ENCODE measurements at regions not wholly inside any gene's neighbourhood (a gene's known extent, or its start where the extent isn't known, plus 50 kb on each side); places are given as distances from the start of the nearest gene placed in this dataset.

DNA sequence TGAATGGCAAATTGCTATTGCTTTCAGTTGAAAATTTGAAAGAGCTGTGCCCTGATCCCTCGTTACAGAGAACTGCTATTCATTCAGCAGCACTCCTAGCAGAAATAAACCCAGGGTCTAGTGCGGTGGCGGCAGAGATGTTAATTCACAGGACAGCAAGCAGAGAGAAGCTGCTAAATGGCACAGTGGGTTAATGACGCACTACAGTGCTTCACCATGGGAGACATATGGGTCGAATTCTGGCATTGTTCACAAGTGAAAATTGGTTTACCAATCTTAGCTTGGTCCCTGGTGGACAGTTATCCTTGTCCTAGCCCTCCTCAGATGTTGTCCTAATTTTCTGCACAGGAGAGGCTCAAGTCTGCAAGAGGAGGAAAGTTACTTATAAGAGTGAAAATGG is 807.4 kb downstream of the TLE1 start:
- intact Hi-C loops (cut with DNase I), result no loop called here

GRCh38 chr9:80881320-80881719 is 808.0 kb downstream of the TLE1 start:
- DNase-seq (ENCODE audit: missing footprints) (no peak), ATAC-seq (no peak)
- intact Hi-C loops (cut with DNase I), result no loop called here

More for the DNA sequence above, 807.4 kb downstream of the TLE1 start:
- no peak for DNase-seq (ENCODE audit: missing footprints)
- no peak for ATAC-seq

GRCh38 chr9:80878556-80878955 is 810.8 kb downstream of the TLE1 start:
- ATAC-seq, result no peak
- DNase-seq (ENCODE audit: missing footprints), result no peak
- intact Hi-C loops (cut with DNase I), result no loop called here

- intact Hi-C loops (cut with DNase I), result no loop called here
- DNase-seq (ENCODE audit: missing footprints), result no peak
- ATAC-seq, result no peak
Measured at GRCh38 chr9:80875947-80876346, 813.4 kb downstream of the TLE1 start.

DNA sequence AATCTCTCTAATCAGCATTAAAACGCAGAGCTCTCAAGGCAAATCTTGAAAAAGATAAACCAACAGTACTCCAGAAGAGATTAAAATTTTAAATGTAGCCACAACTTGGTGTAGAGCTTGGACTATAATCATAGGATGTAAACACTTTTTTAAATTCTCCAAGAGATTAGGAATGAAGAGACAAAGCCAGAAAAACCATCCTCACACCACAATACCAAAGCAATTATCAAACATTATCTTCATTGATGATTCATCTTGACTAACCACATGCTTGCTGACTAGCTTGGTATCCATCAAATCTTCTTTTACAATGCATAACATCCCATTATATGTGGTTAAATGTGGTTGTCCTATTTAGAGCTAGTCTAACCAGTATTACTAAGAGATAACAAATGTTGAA is 815.1 kb downstream of the TLE1 start:
- intact Hi-C loops (cut with DNase I), result no loop called here
- DNase-seq (ENCODE audit: missing footprints) (no peak), ATAC-seq (no peak)

- intact Hi-C loops (cut with DNase I), result no loop called here
- DNase-seq (ENCODE audit: missing footprints), result no peak
- ATAC-seq, result no peak
Measured at GRCh38 chr9:80873861-80874260, 815.5 kb downstream of the TLE1 start.

- no peak for ATAC-seq
- intact Hi-C loops (cut with DNase I), result no loop called here
- no peak for DNase-seq (ENCODE audit: missing footprints)
Measured at GRCh38 chr9:80871596-80871995, 817.8 kb downstream of the TLE1 start.

- DNase-seq (ENCODE audit: missing footprints) (no peak), ATAC-seq (no peak)
- intact Hi-C loops (cut with DNase I), result no loop called here
Measured at GRCh38 chr9:80867731-80868130, 821.6 kb downstream of the TLE1 start.

GRCh38 chr9:80866576-80867227 is 822.6 kb downstream of the TLE1 start:
- DNase-seq (ENCODE audit: missing footprints) (no peak), ATAC-seq (no peak)
- intact Hi-C loops (cut with DNase I), result no loop called here

DNA sequence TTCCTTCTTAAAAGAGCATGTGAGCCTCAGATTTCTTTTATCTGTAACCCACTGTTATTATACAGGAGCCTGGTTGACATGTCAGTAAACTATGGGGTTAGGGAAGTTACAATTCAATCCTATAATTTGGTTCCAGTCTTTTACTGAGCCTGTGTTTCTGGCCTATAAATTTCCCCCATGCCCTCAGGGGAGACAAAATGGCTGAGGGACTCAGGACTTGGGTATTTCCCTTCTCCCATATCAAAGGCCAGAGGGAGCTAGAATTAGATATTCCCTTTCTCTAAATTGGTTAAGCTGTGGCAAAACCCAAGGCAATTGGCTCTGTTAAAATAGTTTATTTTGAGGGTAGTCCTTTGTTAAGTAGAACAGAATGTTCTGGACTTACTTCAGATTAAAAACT is 823.2 kb downstream of the TLE1 start:
- intact Hi-C loops (cut with DNase I), result no loop called here

DNA sequence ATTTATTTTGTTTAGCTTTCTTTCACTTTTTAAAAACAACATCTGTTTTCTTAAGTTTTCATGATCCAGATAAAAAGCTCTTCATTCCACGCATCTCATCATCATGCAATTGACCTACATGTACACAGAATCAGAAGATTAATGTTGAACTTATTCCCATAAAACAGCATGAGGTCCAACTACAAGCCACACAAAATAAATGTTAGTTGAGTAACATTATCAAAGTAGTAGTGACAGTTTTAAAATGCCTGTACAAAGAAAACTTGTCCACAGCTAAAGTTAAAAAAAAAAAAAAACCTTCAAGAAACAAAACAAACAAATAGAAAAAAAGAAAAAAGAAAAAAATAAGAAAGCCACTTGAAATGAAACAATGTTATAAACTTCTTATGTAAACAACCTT is 846.3 kb downstream of the TLE1 start:
- no peak for ATAC-seq
- intact Hi-C loops (cut with DNase I), result no loop called here
- no peak for DNase-seq (ENCODE audit: missing footprints)

More for the DNA sequence above, 823.2 kb downstream of the TLE1 start:
- ATAC-seq (no peak), DNase-seq (ENCODE audit: missing footprints) (no peak)

DNA sequence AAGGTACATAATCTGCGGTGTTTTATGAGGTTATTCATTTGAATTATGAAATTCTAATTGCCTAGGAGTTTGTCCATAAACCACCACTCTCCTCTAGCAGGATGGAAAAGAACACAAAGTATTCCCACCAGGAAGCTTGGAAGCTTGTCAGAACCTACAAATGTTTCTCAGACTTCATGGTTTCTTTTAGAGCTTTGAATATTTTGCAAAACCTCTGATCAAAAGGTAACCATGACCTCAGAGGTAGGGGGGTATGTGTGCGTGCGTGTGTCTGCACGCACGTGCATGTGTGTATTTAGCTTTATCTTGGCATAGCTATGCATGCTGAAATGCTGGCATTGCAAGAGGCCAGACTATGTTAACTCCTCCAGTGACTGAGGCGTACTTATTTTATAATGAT is 847.0 kb downstream of the TLE1 start:
- intact Hi-C loops (cut with DNase I), result no loop called here
- ATAC-seq (no peak), DNase-seq (ENCODE audit: missing footprints) (no peak)

- DNase-seq (ENCODE audit: missing footprints) (no peak), ATAC-seq (no peak)
- intact Hi-C loops (cut with DNase I), result no loop called here
Measured at GRCh38 chr9:80841888-80842287, 847.5 kb downstream of the TLE1 start.

- no peak for DNase-seq (ENCODE audit: missing footprints)
- intact Hi-C loops (cut with DNase I), result no loop called here
- ATAC-seq, result no peak
Measured at GRCh38 chr9:80839821-80840675, 849.3 kb downstream of the TLE1 start.

- ATAC-seq (no peak), DNase-seq (ENCODE audit: missing footprints) (no peak)
- intact Hi-C loops (cut with DNase I), result no loop called here
Measured at GRCh38 chr9:80836013-80836412, 853.3 kb downstream of the TLE1 start.

DNA sequence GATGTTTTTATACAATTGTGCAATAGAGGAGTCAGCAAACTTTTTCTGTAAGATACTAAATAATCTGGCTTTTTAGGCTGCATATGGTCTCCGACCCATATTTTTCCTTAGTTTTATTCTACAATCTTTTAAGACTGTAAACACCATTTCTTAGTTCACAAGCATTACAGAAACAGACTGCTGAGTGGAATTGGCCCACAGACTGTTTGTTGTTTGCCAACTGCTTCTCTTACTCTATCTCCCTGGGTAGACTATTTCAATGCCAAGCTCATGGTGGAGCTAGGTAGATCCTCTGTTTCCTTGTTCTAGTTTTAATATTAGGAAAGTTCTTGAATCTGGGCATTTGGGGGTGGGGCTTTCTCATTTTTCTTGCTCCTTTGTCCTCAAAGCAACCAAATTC is 857.6 kb downstream of the TLE1 start:
- ATAC-seq, result no peak
- no peak for DNase-seq (ENCODE audit: missing footprints)
- intact Hi-C loops (cut with DNase I), result no loop called here

DNA sequence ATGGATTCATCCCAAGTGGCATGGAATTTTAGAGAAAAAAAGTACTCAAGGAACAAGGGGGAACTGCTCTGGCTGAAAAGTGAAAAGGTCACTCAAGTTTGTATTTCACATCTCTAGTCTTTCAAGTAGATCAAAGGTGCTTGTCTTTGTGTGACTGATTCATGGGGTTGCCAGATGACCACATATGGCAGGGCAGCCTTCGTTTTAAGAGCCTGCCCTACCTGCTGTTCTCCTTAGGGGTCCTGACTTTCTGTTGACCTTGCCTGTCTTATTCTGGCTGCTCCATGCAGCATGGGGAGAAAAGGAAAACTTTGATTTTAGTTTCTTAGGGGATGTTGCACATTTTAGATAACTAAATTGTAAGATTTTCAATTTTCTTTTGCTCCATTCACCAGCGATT is 877.7 kb downstream of the TLE1 start:
- DNase-seq (ENCODE audit: missing footprints), result no peak
- intact Hi-C loops (cut with DNase I), result no loop called here
- ATAC-seq, result no peak

DNA sequence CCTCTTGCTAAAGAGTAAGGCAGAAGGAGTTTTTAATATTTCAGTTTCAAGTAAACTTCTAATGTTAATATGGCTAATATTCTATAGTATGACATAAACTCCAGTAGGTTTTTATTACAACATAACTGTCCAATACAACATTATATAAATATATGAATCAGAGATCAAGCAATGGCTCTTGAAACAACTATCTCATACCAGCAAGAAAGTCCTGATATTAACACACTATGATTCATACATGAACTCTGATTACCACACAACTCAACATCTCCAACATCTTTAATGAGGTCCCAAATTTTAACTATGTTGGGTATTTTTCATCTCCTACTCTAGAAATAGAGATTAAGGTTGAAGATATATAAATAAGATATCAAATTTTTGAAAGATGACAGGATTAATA is 878.3 kb downstream of the TLE1 start:
- DNase-seq (ENCODE audit: missing footprints) (no peak), ATAC-seq (no peak)
- intact Hi-C loops (cut with DNase I), result no loop called here

- ATAC-seq (no peak), DNase-seq (ENCODE audit: missing footprints) (no peak)
- intact Hi-C loops (cut with DNase I), result no loop called here
Measured at GRCh38 chr9:80806671-80807070, 882.7 kb downstream of the TLE1 start.

GRCh38 chr9:80804873-80805272 is 884.5 kb downstream of the TLE1 start:
- no peak for ATAC-seq
- no peak for DNase-seq (ENCODE audit: missing footprints)
- intact Hi-C loops (cut with DNase I), result no loop called here
